LNCaP clone FGC (cell line): ENCODE measurements at regions not wholly inside any gene's neighbourhood (a gene's known extent, or its start where the extent isn't known, plus 50 kb on each side); places are given as distances from the start of the nearest gene placed in this dataset.
"Not testable (repeated sequence)": the region's sequence is repeated elsewhere in the genome, so short reads cannot be mapped to it uniquely, and the experiment has no call there.

Experiments used
- DNase-seq: peaks from one replicate; pipeline ENCODE4 v3.0.0-alpha.2; 2011; ENCODE audit warnings: low read depth
- H3K4me3 ChIP-seq: 2 replicates; pipeline ENCODE4 v1.5.1; 2011; ENCODE audit warnings: mild to moderate bottlenecking, low read depth, low read length, control low read depth
- CTCF ChIP-seq: IDR thresholded peaks from 2 replicates; pipeline ENCODE4 v1.5.1; 2012; ENCODE audit warnings: mild to moderate bottlenecking; ENCODE audit not compliant: control insufficient read depth, insufficient read depth; ENCODE audit errors: extremely low read depth

- no peak overlapping the region for H3K4me3 ChIP-seq
- no peak for DNase-seq
- TF ChIP-seq CTCF, result no peak
Measured at GRCh38 chrX:116318672-116319071, 117.7 kb upstream of the SLC6A14 start.

GRCh38 chrX:116321711-116322110, 114.7 kb upstream of the SLC6A14 start:
- no peak overlapping the region for H3K4me3 ChIP-seq
- DNase-seq, result no peak
- no peak for TF ChIP-seq CTCF

DNA sequence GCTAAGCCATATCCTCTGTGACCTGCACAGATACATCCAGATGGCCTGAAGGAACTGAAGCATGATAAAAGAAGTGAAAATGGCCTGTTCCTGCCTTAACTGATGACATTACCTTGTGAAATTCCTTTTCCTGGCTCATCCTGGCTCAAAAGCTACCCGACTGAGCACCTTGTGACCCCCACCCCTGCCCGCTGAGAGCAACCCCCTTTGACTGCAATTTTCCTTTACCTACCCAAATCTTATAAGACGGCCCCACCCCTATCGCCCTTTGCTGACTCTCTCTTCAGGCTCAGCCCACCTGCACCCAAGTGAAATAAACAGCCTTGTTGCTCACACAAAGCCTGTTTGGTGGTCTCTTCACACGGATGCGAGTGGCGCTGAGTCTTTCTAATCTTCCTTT, 104.4 kb upstream of the SLC6A14 start:
- DNase-seq, H3K4me3 ChIP-seq: not testable (repeated sequence)

- H3K4me3 ChIP-seq, DNase-seq: not testable (repeated sequence)
Measured at GRCh38 chrX:116334797-116335196, 101.6 kb upstream of the SLC6A14 start.

- no peak for TF ChIP-seq CTCF
- no peak overlapping the region for H3K4me3 ChIP-seq
- DNase-seq, result no peak
Measured at GRCh38 chrX:116339407-116339806, 97.0 kb upstream of the SLC6A14 start.

DNA sequence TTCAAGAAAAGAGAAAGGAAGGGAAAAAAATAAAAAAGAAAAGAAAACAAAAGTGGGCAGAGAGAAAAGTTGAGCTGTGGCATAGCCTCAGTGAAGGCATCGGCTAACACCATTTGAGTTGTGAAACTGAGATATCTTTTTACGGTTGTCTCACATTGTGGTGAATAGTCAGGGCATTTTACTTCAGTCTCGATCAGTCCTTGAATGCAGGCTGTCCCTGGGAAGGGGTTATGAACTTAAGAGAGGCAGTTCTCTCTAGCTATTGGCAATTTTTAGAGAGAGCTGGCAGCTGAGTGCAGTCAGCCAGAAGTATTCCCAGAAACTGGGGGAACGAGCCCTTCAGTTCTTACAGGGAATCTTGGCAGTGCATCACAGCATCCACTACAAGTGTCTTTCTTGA, 93.5 kb upstream of the SLC6A14 start:
- no peak overlapping the region for H3K4me3 ChIP-seq
- no peak for TF ChIP-seq CTCF
- DNase-seq, result no peak

DNA sequence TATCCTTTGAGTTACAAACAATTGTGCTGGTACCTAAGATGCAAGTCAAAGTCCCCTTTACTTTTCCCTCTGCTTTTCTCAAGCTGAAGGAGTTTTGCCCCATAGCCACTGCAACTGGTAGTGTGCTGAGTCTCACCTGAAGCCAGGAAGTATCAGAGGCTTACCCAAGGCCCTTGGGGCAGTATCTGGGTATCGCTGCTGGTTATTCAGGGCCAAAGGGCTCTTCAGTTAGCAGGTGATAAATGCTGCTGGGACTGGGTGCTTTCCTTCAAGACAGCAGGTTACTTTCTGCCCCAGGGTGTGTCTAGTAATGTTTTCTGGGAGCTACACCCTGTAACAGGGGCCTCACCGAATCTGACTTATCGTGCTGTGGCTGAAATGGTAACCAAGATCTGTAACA, 90.4 kb upstream of the SLC6A14 start:
- DNase-seq, result no peak
- H3K4me3 ChIP-seq, result no peak overlapping the region
- TF ChIP-seq CTCF, result no peak

DNA sequence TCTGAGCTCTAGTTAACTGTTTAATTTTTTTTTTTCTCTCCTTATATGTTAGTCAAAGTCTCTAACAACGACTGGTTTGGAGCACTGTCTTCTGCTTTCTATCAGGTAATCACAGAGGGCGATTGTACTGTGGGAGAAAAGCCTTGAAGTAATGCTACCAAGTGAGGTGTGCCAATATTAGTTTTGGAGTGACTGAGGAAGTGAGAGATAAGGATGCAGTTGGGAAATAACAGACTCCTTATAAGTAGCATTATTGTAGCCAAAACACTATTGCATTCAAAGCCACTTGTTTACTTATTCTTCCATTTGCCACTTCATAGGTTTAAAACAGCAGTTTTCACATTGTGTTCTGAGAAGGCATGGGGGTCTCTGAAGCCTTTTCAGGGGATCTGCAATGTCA, 79.1 kb upstream of the SLC6A14 start:
- no peak for DNase-seq
- H3K4me3 ChIP-seq, result no peak overlapping the region
- no peak for TF ChIP-seq CTCF
